ENCODE measurements at regions not wholly inside any gene's neighbourhood (a gene's known extent, or its start where the extent isn't known, plus 50 kb on each side); places are given as distances from the start of the nearest gene placed in this dataset.
"Not testable (repeated sequence)": the region's sequence is repeated elsewhere in the genome, so short reads cannot be mapped to it uniquely, and the experiment has no call there.

GRCh38 chrX:115968436-115969252 is 201.9 kb upstream of the AGTR2 start:
- WGBS, result 22% methylated on average over 45 of the region's 48 CpGs
- Histone ChIP-seq H3K27ac (replicated peaks in 1 of 4) (peak overlapping the region; percentile 64 to 76 (median 73)), H3K4me1 (peaks cover 0 to 5% (median 2%) of the 10 kb centered on the region in 4 donors), H3K27me3 (no peaks in the 10 kb centered on the region), H3K4me3 (peak overlapping the region; percentile 54 to 64 (median 60)), H3K9me3 (no peaks in the 10 kb centered on the region), H3K36me3 (no peaks in the 10 kb centered on the region)
- DNase-seq (ENCODE audit: extremely low spot score), result no peak
- intact Hi-C loops (cut with DNase I), result no loop called here
- TF ChIP-seq POLR2AphosphoS5 (IDR thresholded peaks at IDR 0.05) (peak; percentile 13 to 44), EP300 (IDR thresholded peaks at IDR 0.05) (no peak)

DNA sequence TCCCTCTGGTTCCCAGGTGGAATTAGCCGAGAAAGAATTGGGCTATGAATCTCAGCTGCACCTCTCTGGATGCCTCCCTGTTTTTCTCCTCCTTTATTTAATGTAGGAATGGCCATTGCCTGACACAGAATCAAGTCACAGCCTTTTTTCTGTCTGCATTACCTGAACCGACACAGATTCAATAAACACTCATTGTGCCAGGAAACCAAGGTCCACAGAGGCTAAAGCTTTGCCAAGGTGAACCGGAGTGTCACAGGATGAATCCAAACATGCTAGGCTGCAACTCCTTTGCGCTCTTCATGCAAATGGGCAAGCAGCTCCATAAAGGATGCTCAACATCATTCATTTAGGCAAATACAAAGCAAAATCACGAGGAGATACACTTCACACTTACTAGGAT is 199.8 kb upstream of the AGTR2 start:
- WGBS, result 60% methylated on average over 5 of the region's 5 CpGs
- no peak overlapping the region for H3K4me3 ChIP-seq
- no peaks in the 10 kb centered on the region for H3K36me3 ChIP-seq
- no peaks in the 10 kb centered on the region for H3K9me3 ChIP-seq
- no peaks in the 10 kb centered on the region for H3K27me3 ChIP-seq
- TF ChIP-seq POLR2AphosphoS5 (IDR thresholded peaks at IDR 0.05) (no peak), POLR2A (IDR thresholded peaks at IDR 0.05; ENCODE audit: low read depth) (no peak), EP300 (IDR thresholded peaks at IDR 0.05) (no peak)
- TF ChIP-seq, protein P1, sequence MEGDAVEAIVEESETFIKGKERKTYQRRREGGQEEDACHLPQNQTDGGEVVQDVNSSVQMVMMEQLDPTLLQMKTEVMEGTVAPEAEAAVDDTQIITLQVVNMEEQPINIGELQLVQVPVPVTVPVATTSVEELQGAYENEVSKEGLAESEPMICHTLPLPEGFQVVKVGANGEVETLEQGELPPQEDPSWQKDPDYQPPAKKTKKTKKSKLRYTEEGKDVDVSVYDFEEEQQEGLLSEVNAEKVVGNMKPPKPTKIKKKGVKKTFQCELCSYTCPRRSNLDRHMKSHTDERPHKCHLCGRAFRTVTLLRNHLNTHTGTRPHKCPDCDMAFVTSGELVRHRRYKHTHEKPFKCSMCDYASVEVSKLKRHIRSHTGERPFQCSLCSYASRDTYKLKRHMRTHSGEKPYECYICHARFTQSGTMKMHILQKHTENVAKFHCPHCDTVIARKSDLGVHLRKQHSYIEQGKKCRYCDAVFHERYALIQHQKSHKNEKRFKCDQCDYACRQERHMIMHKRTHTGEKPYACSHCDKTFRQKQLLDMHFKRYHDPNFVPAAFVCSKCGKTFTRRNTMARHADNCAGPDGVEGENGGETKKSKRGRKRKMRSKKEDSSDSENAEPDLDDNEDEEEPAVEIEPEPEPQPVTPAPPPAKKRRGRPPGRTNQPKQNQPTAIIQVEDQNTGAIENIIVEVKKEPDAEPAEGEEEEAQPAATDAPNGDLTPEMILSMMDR (IDR thresholded peaks at IDR 0.05), result no peak
- no peak overlapping the region for H3K27ac ChIP-seq (replicated peaks in 1 of 4)
- intact Hi-C loops (cut with DNase I), result no loop called here
- DNase-seq (ENCODE audit: extremely low spot score), result no peak
- H3K4me1 ChIP-seq, result peaks cover 0 to 5% (median 2%) of the 10 kb centered on the region in 4 donors

- Histone ChIP-seq H3K36me3 (no peaks in the 10 kb centered on the region), H3K27ac (replicated peaks in 1 of 4) (no peak overlapping the region), H3K4me3 (no peak overlapping the region), H3K9me3 (no peaks in the 10 kb centered on the region), H3K4me1 (peaks cover 0 to 2% (median 0%) of the 10 kb centered on the region in 4 donors), H3K27me3 (no peaks in the 10 kb centered on the region)
- WGBS, result 73% methylated on average over 1 of the region's 1 CpG
- TF ChIP-seq POLR2AphosphoS5 (IDR thresholded peaks at IDR 0.05) (no peak), POLR2A (IDR thresholded peaks at IDR 0.05; ENCODE audit: low read depth) (no peak), EP300 (IDR thresholded peaks at IDR 0.05) (no peak)
- TF ChIP-seq, protein P1 (IDR thresholded peaks at IDR 0.05), result no peak
- DNase-seq (ENCODE audit: extremely low spot score), result no peak
- intact Hi-C loops (cut with DNase I), result no loop called here
Observed at GRCh38 chrX:115972717-115973116, 197.8 kb upstream of the AGTR2 start.

DNA sequence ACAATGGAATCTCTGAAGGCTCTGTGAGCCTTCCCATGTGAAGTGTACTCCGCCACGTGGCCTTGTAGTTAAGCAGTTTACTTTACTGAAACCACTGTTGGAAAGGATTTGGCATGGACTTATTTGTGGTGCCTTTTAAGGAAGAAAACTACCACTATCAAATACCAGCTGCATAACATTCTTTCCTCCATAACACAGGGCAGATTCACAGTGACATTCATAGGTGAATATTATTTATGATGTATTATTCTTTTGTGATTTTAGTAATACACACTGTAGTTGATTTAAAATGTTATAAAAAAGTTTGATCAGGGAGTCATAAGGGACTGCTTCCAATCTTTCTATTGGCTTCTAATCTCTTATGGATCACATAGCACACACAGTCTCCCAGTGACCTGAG is 192.5 kb upstream of the AGTR2 start:
- peaks cover 0 to 7% (median 0%) of the 10 kb centered on the region in 4 donors for H3K4me1 ChIP-seq
- intact Hi-C loops (cut with DNase I), result no loop called here
- H3K36me3 ChIP-seq, result no peaks in the 10 kb centered on the region
- TF ChIP-seq POLR2AphosphoS5 (IDR thresholded peaks at IDR 0.05) (no peak), EP300 (IDR thresholded peaks at IDR 0.05) (no peak), POLR2A (IDR thresholded peaks at IDR 0.05; ENCODE audit: low read depth) (no peak)
- TF ChIP-seq, protein P1 (IDR thresholded peaks at IDR 0.05), result no peak
- H3K4me3 ChIP-seq, result no peak overlapping the region
- 30% methylated on average over 2 of the region's 2 CpGs for WGBS
- no peak for DNase-seq (ENCODE audit: extremely low spot score)
- H3K27ac ChIP-seq (replicated peaks in 1 of 4), result no peak overlapping the region
- no peaks in the 10 kb centered on the region for H3K9me3 ChIP-seq
- H3K27me3 ChIP-seq, result peaks cover 0 to under 1% (median 0%) of the 10 kb centered on the region in 4 donors

GRCh38 chrX:115983148-115983547 is 187.4 kb upstream of the AGTR2 start:
- H3K27ac ChIP-seq (replicated peaks in 1 of 4); H3K9me3 ChIP-seq; H3K4me3 ChIP-seq; H3K27me3 ChIP-seq; H3K4me1 ChIP-seq; intact Hi-C loops (cut with DNase I); H3K36me3 ChIP-seq; DNase-seq (ENCODE audit: extremely low spot score): not testable (repeated sequence)
- WGBS, result 77% methylated on average over 1 of the region's 1 CpG

GRCh38 chrX:115987464-115987863 is 183.1 kb upstream of the AGTR2 start:
- intact Hi-C loops (cut with DNase I); H3K9me3 ChIP-seq; DNase-seq (ENCODE audit: extremely low spot score); H3K4me3 ChIP-seq; H3K36me3 ChIP-seq; H3K27ac ChIP-seq (replicated peaks in 1 of 4); H3K27me3 ChIP-seq; H3K4me1 ChIP-seq: not testable (repeated sequence)
- 86% methylated on average over 1 of the region's 1 CpG for WGBS
